Activated CD8-positive, alpha-beta memory T cell treated with anti-CD3 and anti-CD28 coated beads, Interleukin-2, amount 50 U/mL, for 1 hour (primary cell): ENCODE measurements at regions not wholly inside any gene's neighbourhood (a gene's known extent, or its start where the extent isn't known, plus 50 kb on each side); places are given as distances from the start of the nearest gene placed in this dataset.

ENCODE experiments used
- DNase-seq: peaks from one replicate; pipeline ENCODE4 v3.0.0-alpha.2; 2020; ENCODE audit errors: extremely low read depth

- no peak for DNase-seq
Measured at GRCh38 chr2:123209202-123209601, 815.9 kb upstream of the CNTNAP5 start.

GRCh38 chr2:123211181-123211580, 813.9 kb upstream of the CNTNAP5 start:
- DNase-seq = no peak

- DNase-seq = no peak
Measured at GRCh38 chr2:123245156-123245555, 779.9 kb upstream of the CNTNAP5 start.

GRCh38 chr2:123258877-123259539, 766.1 kb upstream of the CNTNAP5 start:
- no peak for DNase-seq

GRCh38 chr2:123262856-123263255, 762.2 kb upstream of the CNTNAP5 start:
- DNase-seq = no peak

GRCh38 chr2:123283431-123283830, 741.7 kb upstream of the CNTNAP5 start:
- DNase-seq = no peak

GRCh38 chr2:123303731-123304130, 721.4 kb upstream of the CNTNAP5 start:
- DNase-seq = no peak
